PC-3 (cell line): ENCODE measurements at regions not wholly inside any gene's neighbourhood (a gene's known extent, or its start where the extent isn't known, plus 50 kb on each side); places are given as distances from the start of the nearest gene placed in this dataset.

Experiments
- CTCF ChIP-seq: fragments of 300-600 bp; sonication (generic); conservative IDR thresholded peaks from 2 replicates; pipeline ENCODE4 v1.5.1; 2017; ENCODE audit warnings: antibody characterized with exemption, low read depth, mild to moderate bottlenecking, low read length
- EZH2 ChIP-seq: fragments of 300-600 bp; sonication (generic); IDR thresholded peaks from one replicate; pipeline ENCODE4 v1.6.1; 2017; ENCODE audit warnings: antibody characterized with exemption, mild to moderate bottlenecking, low read length; ENCODE audit not compliant: unreplicated experiment

- TF ChIP-seq EZH2 (no peak), CTCF (no peak)
Measured at GRCh38 chr3:153545471-153545870, 383.4 kb downstream of the RAP2B start.
